Hepatocyte (in vitro differentiated cells): ENCODE measurements at regions not wholly inside any gene's neighbourhood (a gene's known extent, or its start where the extent isn't known, plus 50 kb on each side); places are given as distances from the start of the nearest gene placed in this dataset.

Experiments used
- DNase-seq: peaks from one replicate; pipeline ENCODE4 v3.0.0-alpha.2; 2016; ENCODE audit warnings: low spot score
- H2AFZ ChIP-seq: fragments of 200-600 bp; sonication (generic); 2 replicates; pipeline ENCODE4 v1.6.0; 2016; ENCODE audit warnings: antibody characterized with exemption, mild to moderate bottlenecking
- H3K27ac ChIP-seq: fragments of 200-600 bp; sonication (generic); 2 replicates; pipeline ENCODE4 v1.5.1; 2016; ENCODE audit warnings: mild to moderate bottlenecking
- H3K27me3 ChIP-seq: fragments of 200-600 bp; sonication (generic); 2 replicates; pipeline ENCODE4 v1.6.1; 2016
- H3K36me3 ChIP-seq: fragments of 200-600 bp; sonication (generic); replicated peaks from 2 replicates; pipeline ENCODE4 v1.5.1; 2016; ENCODE audit warnings: low read depth; ENCODE audit not compliant: insufficient read depth
- H3K4me1 ChIP-seq: fragments of 200-600 bp; sonication (generic); 2 replicates; pipeline ENCODE4 v1.5.1; 2016; ENCODE audit warnings: mild to moderate bottlenecking, moderate library complexity; ENCODE audit not compliant: insufficient read depth
- H3K4me2 ChIP-seq: fragments of 200-600 bp; sonication (generic); 2 replicates; pipeline ENCODE4 v1.6.0; 2016
- H3K4me3 ChIP-seq: fragments of 200-600 bp; sonication (generic); 2 replicates; pipeline ENCODE4 v1.5.1; 2016; ENCODE audit warnings: mild to moderate bottlenecking
- H3K79me2 ChIP-seq: fragments of 200-600 bp; sonication (generic); 2 replicates; pipeline ENCODE4 v1.6.0; 2017; ENCODE audit warnings: mild to moderate bottlenecking
- H3K9me2 ChIP-seq: fragments of 200-600 bp; sonication (generic); replicated peaks from 2 replicates; pipeline ENCODE4 v1.6.0; 2017; ENCODE audit warnings: mild to moderate bottlenecking; ENCODE audit not compliant: insufficient read depth
- H3K9me3 ChIP-seq: fragments of 200-600 bp; sonication (generic); 2 replicates; pipeline ENCODE4 v1.5.1; 2016; ENCODE audit warnings: low read depth, mild to moderate bottlenecking
- H4K20me1 ChIP-seq: fragments of 200-600 bp; sonication (generic); 2 replicates; pipeline ENCODE4 v1.6.0; 2016; ENCODE audit warnings: mild to moderate bottlenecking; ENCODE audit not compliant: insufficient read depth, poor library complexity, severe bottlenecking
- EZH2 ChIP-seq: fragments of 200-600 bp; sonication (generic); IDR thresholded peaks from 2 replicates; pipeline ENCODE4 v1.6.1; 2016; ENCODE audit warnings: antibody characterized with exemption, mild to moderate bottlenecking, borderline replicate concordance
- EZH2phosphoT487 ChIP-seq: fragments of 200-600 bp; sonication (generic); IDR thresholded peaks from one replicate; pipeline ENCODE4 v1.6.1; 2018; ENCODE audit warnings: antibody characterized with exemption, mild to moderate bottlenecking, low read depth, moderate library complexity; ENCODE audit not compliant: unreplicated experiment, severe bottlenecking
- WGBS: methylation state at CpG from one replicate; pipeline ENCODE4 v1.1.6; 2016; ENCODE audit warnings: low lambda C conversion rate; ENCODE audit errors: missing lambda C conversion rate; 5-methylcytosine and 5-hydroxymethylcytosine counted together
- TF ChIP-seq, protein P1 (sequence below): fragments of 200-600 bp; sonication (generic); IDR thresholded peaks from 2 replicates; pipeline ENCODE4 v1.5.1; 2016; ENCODE audit warnings: antibody characterized with exemption, mild to moderate bottlenecking; ENCODE audit not compliant: poor library complexity

DNA sequence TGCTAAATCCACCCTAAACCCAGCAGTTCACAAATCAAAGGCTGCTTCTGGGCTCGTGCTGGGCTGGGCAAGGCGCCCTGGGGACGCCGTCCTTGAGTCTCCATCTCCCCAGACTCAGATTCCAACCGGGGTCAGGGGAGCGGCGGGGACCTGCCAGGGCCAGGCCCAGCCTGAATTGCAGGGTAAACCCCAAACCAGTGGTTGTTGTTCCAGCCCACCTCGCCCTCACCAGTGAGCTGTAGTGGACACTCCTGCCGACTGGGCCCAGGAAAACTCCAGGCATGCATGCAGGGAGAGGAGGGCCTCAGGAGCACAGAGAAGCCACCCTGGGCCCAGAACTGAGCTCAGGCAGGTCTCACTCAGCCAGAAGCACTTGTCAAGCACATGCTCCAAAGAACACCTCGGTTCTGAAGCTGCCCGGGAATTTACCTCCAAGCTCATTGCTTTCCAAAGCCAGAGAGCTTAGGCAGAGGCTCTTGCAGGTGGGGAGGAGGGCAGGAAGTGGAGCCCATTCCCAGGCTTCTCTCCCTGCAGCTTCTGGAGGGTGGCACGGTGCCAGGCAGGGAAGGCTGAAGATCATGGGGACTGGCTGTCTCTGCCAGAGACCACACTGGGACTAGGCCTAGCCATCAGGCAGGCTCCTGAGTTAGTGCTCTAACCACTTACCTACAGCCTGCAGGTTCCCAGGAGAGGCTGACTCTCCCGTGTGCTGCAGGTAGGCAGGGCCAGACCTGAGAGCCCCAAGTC is 437.0 kb downstream of the MATN1 start:
- WGBS, result 76% methylated on average over 13 of the region's 13 CpGs

DNA sequence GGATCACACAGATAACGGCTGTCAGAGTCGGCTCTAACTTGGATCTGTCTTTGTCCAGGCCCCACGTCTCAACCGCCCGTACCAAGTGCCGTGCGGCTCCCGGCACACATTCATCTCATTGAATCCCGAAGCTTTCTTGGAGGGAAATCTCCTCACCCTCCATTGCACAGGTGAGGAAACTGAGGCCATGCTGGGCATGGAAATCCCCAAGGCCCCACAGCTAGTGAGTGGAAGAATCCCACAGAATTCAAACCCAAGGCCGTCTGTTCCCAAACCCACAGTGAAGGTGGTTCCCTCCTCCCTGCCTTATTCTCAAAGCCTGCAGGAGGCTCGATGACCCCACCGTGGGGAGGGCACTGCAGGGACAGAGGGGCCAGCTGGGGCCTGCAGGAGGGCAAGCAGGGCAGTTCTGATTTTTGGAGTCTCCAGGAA is 437.9 kb downstream of the MATN1 start:
- Histone ChIP-seq H3K4me1 (no peaks in the 10 kb centered on the region), H3K9me2 (no peaks in the 10 kb centered on the region), H3K4me2 (no peak overlapping the region), H4K20me1 (no peaks in the 10 kb centered on the region), H3K4me3 (no peak overlapping the region), H3K79me2 (no peaks in the 10 kb centered on the region), H3K36me3 (no peaks in the 10 kb centered on the region), H3K27me3 (peaks cover 3% of the 10 kb centered on the region), H3K9me3 (no peaks in the 10 kb centered on the region), H3K27ac (no peak overlapping the region), H2AFZ (no peak overlapping the region)
- no peak for DNase-seq
- WGBS, result 90% methylated on average over 12 of the region's 12 CpGs
- no peak for TF ChIP-seq EZH2phosphoT487
- TF ChIP-seq EZH2, result no peak
- TF ChIP-seq, protein P1, sequence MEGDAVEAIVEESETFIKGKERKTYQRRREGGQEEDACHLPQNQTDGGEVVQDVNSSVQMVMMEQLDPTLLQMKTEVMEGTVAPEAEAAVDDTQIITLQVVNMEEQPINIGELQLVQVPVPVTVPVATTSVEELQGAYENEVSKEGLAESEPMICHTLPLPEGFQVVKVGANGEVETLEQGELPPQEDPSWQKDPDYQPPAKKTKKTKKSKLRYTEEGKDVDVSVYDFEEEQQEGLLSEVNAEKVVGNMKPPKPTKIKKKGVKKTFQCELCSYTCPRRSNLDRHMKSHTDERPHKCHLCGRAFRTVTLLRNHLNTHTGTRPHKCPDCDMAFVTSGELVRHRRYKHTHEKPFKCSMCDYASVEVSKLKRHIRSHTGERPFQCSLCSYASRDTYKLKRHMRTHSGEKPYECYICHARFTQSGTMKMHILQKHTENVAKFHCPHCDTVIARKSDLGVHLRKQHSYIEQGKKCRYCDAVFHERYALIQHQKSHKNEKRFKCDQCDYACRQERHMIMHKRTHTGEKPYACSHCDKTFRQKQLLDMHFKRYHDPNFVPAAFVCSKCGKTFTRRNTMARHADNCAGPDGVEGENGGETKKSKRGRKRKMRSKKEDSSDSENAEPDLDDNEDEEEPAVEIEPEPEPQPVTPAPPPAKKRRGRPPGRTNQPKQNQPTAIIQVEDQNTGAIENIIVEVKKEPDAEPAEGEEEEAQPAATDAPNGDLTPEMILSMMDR, result no peak

More for the DNA sequence above, 437.0 kb downstream of the MATN1 start:
- Histone ChIP-seq H3K4me1 (no peaks in the 10 kb centered on the region), H3K36me3 (no peaks in the 10 kb centered on the region), H3K9me3 (no peaks in the 10 kb centered on the region), H3K27me3 (peaks cover 3% of the 10 kb centered on the region), H3K9me2 (no peaks in the 10 kb centered on the region), H3K79me2 (no peaks in the 10 kb centered on the region), H2AFZ (no peak overlapping the region), H3K4me2 (no peak overlapping the region), H3K4me3 (no peak overlapping the region), H3K27ac (no peak overlapping the region), H4K20me1 (no peaks in the 10 kb centered on the region)
- DNase-seq, result no peak
- TF ChIP-seq, protein P1, result no peak
- TF ChIP-seq EZH2phosphoT487, result no peak
- no peak for TF ChIP-seq EZH2

DNA sequence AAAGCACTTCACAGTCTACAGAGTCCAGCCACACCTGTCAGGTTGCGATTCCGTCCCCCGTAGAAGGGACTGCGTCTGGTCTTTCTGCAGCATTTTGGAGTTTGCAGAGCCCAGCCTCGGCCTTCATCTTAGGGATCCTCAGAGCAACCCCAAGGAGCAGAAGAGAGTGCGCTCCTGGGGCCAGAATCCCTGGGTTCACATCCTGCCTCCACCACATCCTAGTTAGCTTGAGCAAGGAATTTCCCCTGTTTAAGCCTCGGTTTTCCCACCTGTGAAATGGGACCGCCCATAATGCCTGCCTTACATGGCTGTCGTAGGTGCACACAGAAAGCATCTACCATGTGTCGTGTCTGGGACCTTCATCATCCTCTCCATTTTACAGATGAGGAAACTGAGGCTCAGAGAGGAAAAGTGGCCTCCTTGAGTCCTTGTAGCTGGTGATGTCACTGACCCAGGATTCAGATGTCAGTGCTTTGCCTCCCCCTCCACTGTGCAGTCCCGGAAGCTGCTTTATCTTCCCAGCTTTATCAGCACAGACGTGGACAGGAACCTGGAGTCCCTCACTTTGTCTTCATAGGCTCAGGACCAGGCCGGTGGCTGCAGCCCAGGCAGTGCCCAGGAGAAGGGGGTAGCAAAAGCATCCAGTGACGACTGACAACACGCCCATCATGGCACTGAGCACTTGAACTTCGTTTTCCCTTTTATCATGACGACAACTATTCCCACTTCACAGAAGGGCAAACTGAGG is 438.5 kb downstream of the MATN1 start:
- Histone ChIP-seq H3K9me2 (no peaks in the 10 kb centered on the region), H3K4me3 (no peak overlapping the region), H3K36me3 (no peaks in the 10 kb centered on the region), H3K27me3 (peaks cover 6% of the 10 kb centered on the region), H2AFZ (no peak overlapping the region), H3K4me2 (no peak overlapping the region), H3K79me2 (no peaks in the 10 kb centered on the region), H3K9me3 (no peaks in the 10 kb centered on the region), H3K27ac (no peak overlapping the region), H4K20me1 (no peaks in the 10 kb centered on the region), H3K4me1 (no peaks in the 10 kb centered on the region)
- DNase-seq, result no peak
- TF ChIP-seq, protein P1, result no peak
- TF ChIP-seq EZH2 (no peak), EZH2phosphoT487 (no peak)
- WGBS, result 89% methylated on average over 17 of the region's 17 CpGs
